HG03280 (cell line): ENCODE measurements at regions not wholly inside any gene's neighbourhood (a gene's known extent, or its start where the extent isn't known, plus 50 kb on each side); places are given as distances from the start of the nearest gene placed in this dataset.
A peak's percentile ranks its signal among the peaks of the same experiment; 100 is the strongest.
"Not testable (repeated sequence)": the region's sequence is repeated elsewhere in the genome, so short reads cannot be mapped to it uniquely, and the experiment has no call there.

Experiments used
- ATAC-seq: cut with Tn5 transposase; IDR thresholded peaks from one replicate; pipeline ENCODE4 v1.9.1; 2021; ENCODE audit warnings: mild to moderate bottlenecking, moderate library complexity; ENCODE audit not compliant: unreplicated experiment

DNA sequence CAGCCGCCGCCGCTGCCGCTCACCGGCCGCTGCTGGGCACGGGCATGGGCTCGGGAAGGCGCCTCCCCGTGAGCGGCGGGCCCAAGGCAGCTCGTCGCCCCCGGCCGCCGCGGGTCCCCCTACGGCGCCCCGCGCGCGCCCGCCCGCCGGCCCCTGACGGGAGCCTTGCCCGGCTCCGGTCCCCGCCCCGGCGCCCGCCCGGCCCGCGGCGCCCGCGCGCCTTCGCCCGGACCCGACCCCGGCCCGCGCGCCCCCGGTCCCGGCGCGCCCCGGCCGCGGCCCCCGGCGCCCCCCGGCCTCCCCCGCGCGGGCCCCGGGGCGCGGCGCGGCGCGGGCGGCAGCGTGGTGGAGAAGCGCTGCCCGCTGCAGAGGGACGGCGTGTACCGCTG is 177.7 kb downstream of the OR4M2 start:
- ATAC-seq = no peak

DNA sequence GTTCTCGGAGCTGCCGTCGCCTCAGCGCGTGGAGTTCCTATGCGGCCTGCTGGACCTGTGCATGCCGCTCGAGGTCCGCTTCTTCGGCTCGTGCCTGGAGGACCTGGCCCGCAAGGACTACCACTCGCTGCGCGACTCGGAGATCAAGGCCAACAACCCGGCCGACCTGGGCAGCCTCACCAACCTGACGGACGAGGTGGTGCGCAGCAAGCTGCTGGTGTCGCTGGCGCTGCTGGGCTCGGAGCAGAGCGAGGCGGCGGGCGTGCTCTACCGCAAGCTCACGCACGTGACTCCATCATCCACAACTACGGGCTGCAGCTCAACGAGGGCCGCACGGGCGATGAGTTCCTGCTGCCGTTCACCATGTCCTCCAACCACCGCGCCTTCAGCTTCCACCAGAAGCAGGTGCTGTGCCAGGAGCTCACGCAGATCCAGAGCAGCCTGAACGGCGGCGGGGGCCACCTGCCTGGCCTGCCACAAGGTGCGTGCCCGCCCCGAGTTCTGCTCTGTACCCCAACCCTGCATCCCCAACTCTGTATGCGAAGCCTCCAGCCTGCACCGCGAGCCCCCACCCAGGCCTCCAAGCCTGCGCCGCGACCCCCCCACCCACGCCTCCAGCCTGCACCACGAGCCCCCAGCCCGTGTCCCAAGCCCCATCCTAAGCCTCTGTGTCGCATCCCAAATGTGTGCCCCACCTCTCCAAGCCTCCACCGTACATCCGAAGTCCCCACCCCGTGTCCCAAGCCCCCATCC is 178.2 kb downstream of the OR4M2 start:
- ATAC-seq = no peak

DNA sequence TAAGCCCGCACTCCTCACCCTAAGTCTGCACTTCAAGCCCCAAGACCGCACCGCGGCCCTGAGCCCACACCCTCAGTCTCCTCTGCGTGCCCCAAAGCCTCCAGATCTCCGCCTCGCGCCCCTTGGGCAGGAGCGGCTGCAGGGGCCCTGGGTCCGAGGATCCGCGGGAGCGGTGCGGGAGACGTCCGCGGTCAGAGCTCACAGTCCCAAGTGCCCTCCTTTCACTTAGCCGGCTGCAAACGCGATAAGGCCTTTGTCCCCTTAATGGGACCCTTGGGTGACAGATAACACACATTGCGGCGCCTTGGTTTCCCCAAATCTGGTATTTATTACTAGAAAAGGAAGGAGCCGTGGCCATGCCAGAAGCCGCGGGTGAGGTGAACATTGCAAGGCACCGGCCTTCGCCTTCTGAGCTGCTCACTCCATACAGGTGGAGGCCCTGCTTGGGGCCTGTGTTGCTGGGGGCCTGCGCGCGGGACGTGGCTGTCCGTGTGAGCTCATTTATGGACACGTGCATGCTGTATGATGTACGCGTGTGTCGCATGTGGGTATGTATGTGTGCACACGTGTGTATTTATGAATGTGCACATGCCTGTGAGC is 178.9 kb downstream of the OR4M2 start:
- ATAC-seq = not testable (repeated sequence)

DNA sequence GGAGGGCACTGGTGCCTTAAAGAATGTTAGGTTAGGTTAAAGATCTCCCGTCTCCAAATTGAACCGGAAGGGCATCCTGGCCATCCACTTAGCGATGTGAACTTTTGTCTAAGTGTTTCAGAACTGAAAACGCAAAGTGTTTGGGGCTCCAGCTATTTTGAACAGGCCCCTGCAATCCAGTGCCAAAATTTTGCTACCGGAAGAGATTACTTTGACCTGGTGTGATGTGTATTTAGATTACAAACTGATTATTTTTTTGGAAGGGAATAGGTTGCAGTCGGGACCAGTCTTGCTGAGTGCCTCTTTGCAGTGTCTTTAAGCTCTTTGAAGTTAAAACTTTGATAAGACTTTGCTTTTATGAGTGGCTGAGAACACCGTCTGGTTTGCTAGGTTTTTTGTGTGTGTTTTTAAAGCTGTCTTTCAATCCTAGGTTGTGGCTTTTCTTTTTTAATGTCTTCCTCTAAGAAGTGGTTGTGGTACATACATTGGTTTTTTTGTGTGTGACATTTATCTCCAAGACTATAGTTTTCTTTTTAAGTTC is 179.6 kb downstream of the OR4M2 start:
- ATAC-seq = no peak

DNA sequence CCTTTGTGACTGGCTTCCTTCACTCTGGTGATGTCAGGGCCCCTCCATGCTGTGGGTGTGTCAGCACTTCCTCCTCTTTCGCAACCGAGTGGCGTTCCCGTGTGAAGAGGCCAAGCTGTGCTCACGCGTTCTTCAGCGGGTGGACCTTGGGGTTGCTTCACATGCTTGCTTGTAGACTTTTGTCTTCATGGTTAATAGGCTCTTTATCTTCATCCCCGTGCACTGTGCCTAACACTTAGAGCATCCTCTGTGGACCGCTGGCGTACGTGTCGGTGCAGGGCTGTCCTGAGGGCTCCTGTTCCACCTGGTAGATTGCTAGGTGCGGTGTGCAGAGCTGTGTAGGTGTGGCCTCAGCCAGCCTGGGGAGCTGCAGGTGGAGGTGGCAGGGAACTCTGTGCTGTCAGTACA is 182.3 kb downstream of the OR4M2 start:
- no peak for ATAC-seq

DNA sequence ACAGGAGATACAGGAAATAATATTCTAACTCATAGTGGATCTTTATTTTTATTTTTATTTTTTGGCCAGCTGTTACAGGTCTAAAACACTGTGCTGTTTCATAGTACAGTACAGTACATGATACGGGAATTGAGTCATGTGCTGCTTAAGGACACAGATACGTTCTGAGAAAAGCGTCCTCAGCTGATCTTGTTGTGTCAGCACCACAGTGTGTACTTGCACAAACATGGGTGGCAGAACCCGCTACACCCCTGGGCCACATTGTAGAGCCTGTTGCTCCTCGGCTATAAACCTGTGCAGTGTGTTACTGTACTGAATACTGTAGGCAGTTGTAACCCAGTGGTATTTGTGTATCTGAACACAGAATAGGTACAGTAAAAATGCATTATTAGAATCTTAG is 183.4 kb downstream of the OR4M2 start:
- ATAC-seq = no peak

DNA sequence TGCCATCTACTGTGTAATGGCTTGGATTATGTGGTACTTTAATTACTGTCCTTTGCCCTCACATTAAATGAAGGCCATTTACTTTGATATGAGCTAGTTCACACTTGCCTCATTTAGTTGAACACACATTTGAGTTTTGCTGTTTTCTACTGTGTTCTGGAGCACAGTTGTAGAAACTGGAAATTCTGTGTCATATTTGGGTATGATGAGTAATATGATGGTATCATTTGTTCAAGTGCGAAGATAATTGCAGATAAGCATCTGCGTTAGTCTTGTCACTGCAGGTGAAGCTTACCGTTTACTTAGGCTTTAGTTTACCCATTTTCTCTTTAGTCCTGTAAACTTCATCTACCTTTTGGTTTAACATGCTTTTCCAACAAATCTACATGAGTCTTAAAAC is 183.9 kb downstream of the OR4M2 start:
- not testable (repeated sequence) for ATAC-seq

DNA sequence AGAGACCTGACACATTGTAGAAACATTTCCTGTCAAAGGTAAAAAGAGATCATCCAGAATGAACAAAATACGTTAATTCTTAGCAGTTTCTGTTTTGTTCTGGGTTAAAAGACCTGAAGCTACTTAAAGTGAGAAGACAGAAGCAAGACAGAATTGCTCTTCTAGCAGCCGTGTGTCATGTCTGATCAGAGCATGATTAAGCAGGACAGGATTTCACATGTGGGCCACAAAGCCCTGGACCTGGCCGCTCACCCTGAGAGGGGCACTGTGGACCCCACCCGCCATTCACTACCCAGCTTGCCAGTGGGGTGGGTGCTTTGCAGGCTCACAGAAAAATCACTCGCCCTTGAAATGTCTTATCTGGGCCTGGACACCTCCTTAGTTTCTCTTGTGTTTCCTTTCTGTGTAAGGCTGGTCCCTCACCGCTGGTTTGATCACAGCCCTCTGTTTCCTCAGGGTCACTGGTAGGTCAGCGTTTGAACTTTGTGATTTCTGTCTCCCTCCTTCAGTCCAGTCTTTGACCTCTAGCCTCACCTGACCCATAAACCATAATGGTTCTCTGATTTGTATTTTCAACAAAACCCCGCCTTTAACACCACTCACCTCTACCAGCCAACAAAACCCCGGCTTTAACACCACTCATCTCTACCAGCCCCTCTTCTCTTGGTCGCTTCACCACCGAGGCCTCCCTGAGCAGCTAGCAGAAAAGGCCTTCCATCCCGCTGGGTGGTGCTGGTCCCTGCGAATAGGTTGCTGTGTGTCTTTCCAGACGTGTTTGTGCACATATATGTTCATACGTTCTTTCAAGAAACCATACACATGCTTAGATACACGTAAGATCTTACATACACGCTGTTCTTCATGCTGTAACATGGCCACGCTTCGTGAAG is 185.0 kb downstream of the OR4M2 start:
- no peak for ATAC-seq

DNA sequence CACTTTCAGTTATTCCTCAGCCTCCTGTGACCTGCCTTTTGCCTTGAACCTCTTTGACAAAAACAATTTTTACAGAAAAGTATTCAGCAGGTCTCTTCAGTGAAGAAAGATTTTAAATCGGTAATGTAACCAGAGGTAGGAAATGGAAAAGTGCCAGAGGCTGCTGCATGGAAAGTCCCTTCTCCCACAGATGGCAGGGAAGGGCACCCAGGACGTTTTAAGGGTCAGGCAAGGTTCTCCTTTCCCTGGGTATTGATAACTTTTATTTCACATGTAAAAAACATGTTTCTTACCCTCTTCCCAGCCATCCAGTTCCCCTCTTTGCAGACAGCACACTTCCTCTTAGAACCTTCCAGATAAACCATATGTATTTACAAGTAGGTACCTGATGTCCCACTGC is 185.6 kb downstream of the OR4M2 start:
- no peak for ATAC-seq

DNA sequence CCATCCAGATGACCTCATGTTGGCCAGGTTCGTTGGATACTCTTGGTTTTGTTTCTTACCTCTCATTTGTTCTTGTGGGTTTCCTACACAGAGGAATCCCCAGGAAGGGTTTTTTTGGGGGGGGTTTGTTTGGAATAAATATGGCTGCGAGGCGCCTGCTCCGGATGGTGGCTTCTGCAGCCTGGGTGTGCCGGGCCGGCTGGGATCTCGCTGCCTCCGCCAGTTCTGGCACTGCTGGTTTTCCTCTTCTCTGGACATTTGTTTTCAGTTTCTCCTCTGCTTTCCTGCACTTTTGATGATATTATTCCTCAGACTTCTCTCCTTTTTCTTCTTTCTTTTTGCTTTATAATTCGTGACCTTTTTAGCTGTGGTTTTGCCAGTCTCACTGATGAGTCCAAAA is 187.4 kb downstream of the OR4M2 start:
- ATAC-seq = no peak

DNA sequence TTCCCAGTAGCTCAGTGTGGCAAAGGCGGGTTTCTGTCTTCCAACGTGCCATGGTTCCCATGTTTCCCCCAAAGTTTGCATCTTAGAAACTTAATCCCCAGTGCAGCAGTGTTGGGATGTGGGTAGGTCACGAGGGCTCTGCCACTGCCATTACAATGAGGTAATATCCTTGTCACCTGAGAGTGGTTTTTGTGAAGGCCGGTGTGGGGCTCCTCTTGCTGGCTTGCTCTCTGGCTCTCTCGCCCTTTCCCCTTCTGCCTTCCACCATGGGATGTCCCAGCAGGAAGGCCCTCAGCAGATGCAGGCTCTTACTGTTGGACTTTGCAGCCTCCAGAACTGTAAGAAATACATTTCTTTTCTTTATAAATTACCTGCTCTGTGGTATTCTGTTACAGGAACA is 187.9 kb downstream of the OR4M2 start:
- not testable (repeated sequence) for ATAC-seq

DNA sequence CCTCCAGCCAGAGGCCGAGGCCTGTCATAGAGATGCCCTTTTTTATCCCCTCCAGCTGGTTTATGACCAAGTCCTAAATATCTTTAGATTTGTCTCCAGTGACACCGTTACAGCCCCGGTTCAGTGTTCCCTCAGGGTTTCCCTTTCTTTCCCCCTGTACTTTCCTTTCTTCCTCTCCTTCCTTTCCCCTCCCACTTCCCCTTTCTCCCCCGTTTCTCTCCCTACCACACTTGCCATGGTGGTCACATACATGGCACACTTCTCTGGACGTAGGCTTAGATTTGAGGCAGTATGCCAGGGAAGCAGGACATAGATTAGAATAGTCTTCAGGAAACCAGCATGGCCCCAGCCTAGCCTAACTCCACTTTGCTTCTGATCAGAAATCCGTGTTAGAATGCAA is 188.3 kb downstream of the OR4M2 start:
- not testable (repeated sequence) for ATAC-seq

DNA sequence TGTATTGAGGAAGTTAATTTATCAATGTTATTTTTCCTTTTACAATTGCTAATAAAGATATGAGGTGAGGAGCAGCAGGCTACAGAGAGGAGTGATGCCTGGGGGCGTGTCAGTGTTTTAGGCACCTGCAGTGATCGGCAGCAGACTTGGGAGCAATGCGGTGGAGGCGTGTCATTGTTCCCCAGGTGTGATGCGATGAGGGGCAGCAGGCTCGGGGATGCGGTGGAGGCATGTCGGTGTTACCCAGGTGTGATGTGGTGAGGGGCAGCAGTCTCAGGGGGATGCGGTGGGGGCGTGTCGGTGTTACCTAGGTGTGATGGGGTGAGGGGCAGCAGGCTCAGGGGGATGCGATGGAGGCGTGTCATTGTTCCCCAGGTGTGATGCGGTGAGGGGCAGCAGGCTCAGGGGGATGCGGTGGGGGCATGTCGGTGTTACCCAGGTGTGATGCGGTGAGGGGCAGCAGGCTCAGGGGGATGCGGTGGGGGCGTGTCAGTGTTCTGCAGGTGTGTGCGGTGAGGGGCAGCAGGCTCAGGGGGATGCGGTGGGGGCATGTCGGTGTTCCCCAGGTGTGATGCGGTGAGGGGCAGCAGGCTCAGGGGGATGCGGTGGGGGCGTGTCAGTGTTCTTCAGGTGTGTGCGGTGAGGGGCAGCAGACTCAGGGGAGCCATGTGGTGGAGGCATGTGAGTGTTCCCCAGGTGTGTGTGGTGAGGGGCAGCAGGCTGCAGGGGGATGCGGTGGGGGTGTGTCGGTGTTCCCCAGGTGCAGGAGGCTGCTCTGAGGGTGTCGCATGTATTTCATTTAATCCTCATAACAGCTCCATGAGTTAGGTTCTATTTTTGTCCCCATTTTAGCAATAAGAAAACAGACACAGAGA is 186.2 kb upstream of the GOLGA6L22 start:
- not testable (repeated sequence) for ATAC-seq

DNA sequence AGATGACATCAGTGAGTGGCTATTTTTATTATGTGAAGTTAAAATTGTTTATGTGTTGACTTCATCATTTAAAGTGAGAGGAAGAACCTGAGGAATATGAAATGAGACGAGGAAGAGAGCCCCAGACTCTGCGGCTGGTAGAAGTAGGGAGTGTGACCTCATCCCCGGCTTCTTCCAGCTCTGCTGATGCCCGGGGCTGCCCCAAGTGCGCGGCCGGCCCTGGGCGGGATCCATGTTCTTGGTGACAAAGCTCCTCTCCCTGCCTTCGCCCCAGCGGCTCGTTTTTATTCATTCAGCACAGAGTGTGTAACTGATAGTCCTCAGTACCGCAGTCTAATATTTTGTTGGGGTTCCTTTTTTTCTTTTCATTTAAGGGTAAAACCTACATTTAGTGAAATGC is 185.5 kb upstream of the GOLGA6L22 start:
- ATAC-seq = not testable (repeated sequence)

DNA sequence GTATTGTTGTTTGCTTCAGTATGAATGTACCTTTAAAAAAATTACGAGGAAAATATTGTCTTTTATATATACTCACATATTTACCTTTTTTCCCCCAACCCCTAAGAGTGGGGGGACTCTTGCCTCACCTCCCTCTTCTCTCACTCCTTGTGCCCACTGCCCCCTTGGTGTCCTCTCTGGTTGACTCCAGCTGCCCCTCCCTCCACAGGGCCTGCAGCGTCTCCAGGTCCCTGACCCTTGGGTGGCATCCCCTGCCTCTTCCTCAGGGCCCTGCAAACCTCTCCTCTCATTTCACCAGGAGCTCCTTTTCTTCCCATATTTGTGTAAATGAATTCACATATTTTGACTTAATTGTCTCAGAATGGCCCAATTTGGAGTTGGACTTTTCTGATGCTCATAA is 184.3 kb upstream of the GOLGA6L22 start:
- ATAC-seq = not testable (repeated sequence)

DNA sequence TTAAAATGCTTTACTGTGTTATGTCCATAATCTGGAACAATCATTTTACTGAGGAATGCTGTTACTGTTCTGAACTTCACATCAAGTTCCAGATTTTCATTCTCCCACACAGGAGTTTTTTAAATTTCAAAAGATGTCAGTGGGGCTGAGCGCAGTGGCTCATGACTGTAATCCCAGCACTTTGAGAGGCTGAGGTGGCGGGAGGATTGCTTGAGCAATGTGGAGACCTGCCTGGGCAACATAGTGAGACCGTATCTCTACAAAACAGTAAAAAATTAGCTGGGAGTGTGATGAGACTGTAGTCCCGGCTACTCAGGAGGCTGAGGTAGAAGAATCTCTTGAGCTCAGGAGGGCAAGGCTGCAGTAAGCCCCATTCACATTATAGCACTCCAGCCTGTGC is 177.9 kb upstream of the GOLGA6L22 start:
- not testable (repeated sequence) for ATAC-seq

DNA sequence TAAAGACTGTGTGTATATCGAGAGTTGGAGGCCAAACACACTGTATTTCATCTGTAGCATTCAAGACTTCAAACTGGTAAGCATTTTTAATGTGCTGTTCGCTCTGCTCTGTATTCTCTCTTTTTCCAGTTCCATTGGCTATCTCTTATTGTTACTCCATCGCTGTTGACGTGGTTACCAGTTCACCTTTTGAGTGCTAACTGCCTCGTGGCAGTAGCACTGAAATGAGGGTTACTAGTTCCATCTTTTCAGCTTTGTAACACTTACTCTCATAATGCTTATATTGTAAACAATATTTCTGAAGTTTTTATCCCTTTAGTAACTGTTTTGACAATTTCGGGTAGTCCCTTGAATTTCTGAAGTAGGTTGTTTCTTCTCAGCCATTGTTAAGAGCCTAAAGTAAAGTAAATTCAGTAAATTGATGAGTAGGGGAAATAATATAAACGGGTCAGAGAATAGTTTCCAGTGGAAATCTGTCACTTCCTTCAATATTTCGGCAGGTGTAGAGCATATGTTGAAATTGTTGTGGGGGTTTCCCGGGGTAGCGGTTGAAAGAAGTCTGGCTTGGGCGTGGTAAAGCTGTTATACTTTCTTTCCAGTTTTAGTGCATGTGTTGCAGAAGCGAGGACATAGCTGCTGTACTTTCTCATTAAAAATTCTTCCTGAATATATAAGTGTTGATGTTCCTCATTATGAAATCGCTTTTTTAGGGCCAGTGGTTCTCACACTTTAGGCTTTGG is 175.7 kb upstream of the GOLGA6L22 start:
- ATAC-seq = peak; percentile 63

DNA sequence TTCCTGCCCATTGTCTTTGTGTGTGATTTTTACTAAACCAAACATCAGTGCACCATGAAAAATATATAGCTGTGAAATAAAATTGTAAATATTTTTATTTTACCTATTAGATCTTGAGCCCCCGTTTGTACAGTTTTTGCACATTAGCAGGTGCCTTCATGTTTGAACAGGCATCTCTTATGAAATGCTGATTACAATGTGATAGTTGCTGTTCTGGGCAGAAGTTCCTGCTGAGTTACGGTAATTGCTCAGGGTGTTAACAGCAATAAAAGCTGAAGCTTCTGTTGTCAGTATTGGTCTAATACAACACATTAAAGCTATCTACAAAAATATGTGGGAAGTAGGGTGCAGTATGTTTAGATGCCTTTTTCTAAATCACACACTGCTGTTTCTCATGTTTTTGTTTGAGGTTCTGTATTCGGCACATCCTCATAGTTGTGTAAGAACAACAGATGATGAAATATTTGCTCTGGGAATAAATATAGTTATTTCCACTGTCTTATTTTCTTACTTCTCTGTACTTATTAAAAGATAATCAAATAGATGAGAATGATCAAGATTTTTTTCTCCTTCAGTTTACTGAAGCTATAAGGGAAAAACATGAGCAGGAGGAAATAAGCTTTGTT is 173.8 kb upstream of the GOLGA6L22 start:
- not testable (repeated sequence) for ATAC-seq

DNA sequence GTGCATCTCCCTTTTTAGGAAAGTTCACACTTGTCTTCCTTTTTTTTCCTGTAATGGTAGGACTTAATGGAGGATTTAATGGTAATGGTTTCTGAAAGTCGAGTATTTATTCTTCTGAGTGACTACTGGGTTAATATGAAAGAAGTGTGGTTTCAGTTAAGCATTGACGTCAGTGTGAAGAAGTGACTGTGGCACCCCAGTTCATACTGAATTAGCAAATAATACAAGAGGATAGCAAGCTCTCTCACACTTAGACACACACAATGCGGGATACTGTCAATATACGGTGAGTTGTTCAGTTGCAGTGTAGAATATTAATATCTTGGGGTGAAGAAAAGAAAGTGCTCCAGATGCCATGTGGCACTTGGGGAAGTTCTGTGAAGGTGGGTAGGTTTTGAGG is 167.6 kb upstream of the GOLGA6L22 start:
- ATAC-seq = not testable (repeated sequence)
